Smooth muscle cell (in vitro differentiated cells): ENCODE measurements at regions not wholly inside any gene's neighbourhood (a gene's known extent, or its start where the extent isn't known, plus 50 kb on each side); places are given as distances from the start of the nearest gene placed in this dataset.

Source experiments
- DNase-seq: peaks from one replicate; lab custom pipeline; 2025; ENCODE audit not compliant: unreplicated experiment; lab: John Stamatoyannopoulos, UW
- H2AFZ ChIP-seq: fragments of 200-600 bp; sonication (generic); 2 replicates; pipeline ENCODE4 v1.6.0; 2016; ENCODE audit warnings: antibody characterized with exemption, low read depth, mild to moderate bottlenecking
- H3F3A ChIP-seq: fragments of 200-600 bp; sonication (generic); 2 replicates; pipeline ENCODE4 v1.6.0; 2017; ENCODE audit warnings: antibody characterized with exemption, low read depth
- H3K27ac ChIP-seq: fragments of 200-600 bp; sonication (generic); 2 replicates; pipeline ENCODE4 v1.5.1; 2016; ENCODE audit warnings: low read depth, mild to moderate bottlenecking
- H3K27me3 ChIP-seq: fragments of 200-600 bp; sonication (generic); 2 replicates; pipeline ENCODE4 v1.6.1; 2016; ENCODE audit warnings: low read depth, mild to moderate bottlenecking
- H3K36me3 ChIP-seq: fragments of 200-600 bp; sonication (generic); 2 replicates; pipeline ENCODE4 v1.5.1; 2016; ENCODE audit warnings: low read depth
- H3K4me1 ChIP-seq: fragments of 200-600 bp; sonication (generic); 2 replicates; pipeline ENCODE4 v1.5.1; 2016; ENCODE audit warnings: low read depth
- H3K4me2 ChIP-seq: fragments of 200-600 bp; sonication (generic); 2 replicates; pipeline ENCODE4 v1.6.0; 2016; ENCODE audit warnings: mild to moderate bottlenecking
- H3K4me3 ChIP-seq: fragments of 200-600 bp; sonication (generic); 2 replicates; pipeline ENCODE4 v1.5.1; 2016; ENCODE audit warnings: mild to moderate bottlenecking
- H3K79me2 ChIP-seq: fragments of 200-600 bp; sonication (generic); 2 replicates; pipeline ENCODE4 v1.6.0; 2016; ENCODE audit warnings: low read depth, mild to moderate bottlenecking
- H3K9ac ChIP-seq: fragments of 200-600 bp; sonication (generic); 2 replicates; pipeline ENCODE4 v1.6.0; 2016; ENCODE audit warnings: low read depth
- H3K9me3 ChIP-seq: fragments of 200-600 bp; sonication (generic); replicated peaks from 2 replicates; pipeline ENCODE4 v1.5.1; 2016; ENCODE audit warnings: low read depth
- H4K20me1 ChIP-seq: fragments of 200-600 bp; sonication (generic); 2 replicates; pipeline ENCODE4 v1.6.0; 2016; ENCODE audit warnings: low read depth
- CTCF ChIP-seq: fragments of 200-600 bp; sonication (generic); IDR thresholded peaks from 2 replicates; pipeline ENCODE4 v1.5.1; 2017; ENCODE audit warnings: borderline replicate concordance, mild to moderate bottlenecking, antibody characterized with exemption; ENCODE audit not compliant: insufficient read depth, poor library complexity, severe bottlenecking
- WGBS: methylation state at CpG from one replicate; pipeline ENCODE4 v1.1.7; 2016; ENCODE audit warnings: low lambda C conversion rate; 5-methylcytosine and 5-hydroxymethylcytosine counted together

GRCh38 chr14:76965232-76965631, 63.3 kb downstream of the IRF2BPL start:
- Histone ChIP-seq H3K36me3 (no peaks in the 10 kb centered on the region), H3K9ac (no peak overlapping the region), H3K79me2 (no peaks in the 10 kb centered on the region), H4K20me1 (no peaks in the 10 kb centered on the region), H2AFZ (no peak overlapping the region), H3K27me3 (no peaks in the 10 kb centered on the region), H3K4me2 (no peak overlapping the region), H3K27ac (no peak overlapping the region), H3K9me3 (no peaks in the 10 kb centered on the region), H3K4me3 (no peak overlapping the region), H3F3A (peaks cover 6% of the 10 kb centered on the region), H3K4me1 (peaks cover 17% of the 10 kb centered on the region)
- 84% methylated on average over 5 of the region's 5 CpGs for WGBS
- no peak for TF ChIP-seq CTCF
- no peak for DNase-seq

- Histone ChIP-seq H2AFZ (no peak overlapping the region), H3K27me3 (no peaks in the 10 kb centered on the region), H4K20me1 (no peaks in the 10 kb centered on the region)
Measured at GRCh38 chr14:76964695-76965094, 63.8 kb downstream of the IRF2BPL start.

GRCh38 chr14:76963372-76963771, 65.1 kb downstream of the IRF2BPL start:
- Histone ChIP-seq H2AFZ (no peak overlapping the region), H3K9me3 (no peaks in the 10 kb centered on the region), H3K27ac (no peak overlapping the region), H3F3A (peaks cover 17% of the 10 kb centered on the region), H3K79me2 (no peaks in the 10 kb centered on the region), H3K4me2 (no peak overlapping the region), H3K36me3 (no peaks in the 10 kb centered on the region), H3K4me1 (peaks cover 34% of the 10 kb centered on the region), H4K20me1 (no peaks in the 10 kb centered on the region), H3K27me3 (no peaks in the 10 kb centered on the region), H3K9ac (no peak overlapping the region), H3K4me3 (no peak overlapping the region)
- DNase-seq: no peak
- 76% methylated on average over 3 of the region's 3 CpGs for WGBS
- no peak for TF ChIP-seq CTCF

More at GRCh38 chr14:76964695-76965094, 63.8 kb downstream of the IRF2BPL start:
- H3K9ac ChIP-seq: no peak overlapping the region
- DNase-seq: no peak
- no peaks in the 10 kb centered on the region for H3K9me3 ChIP-seq
- H3K4me3 ChIP-seq: no peak overlapping the region
- H3K4me2 ChIP-seq: no peak overlapping the region
- 81% methylated on average over 5 of the region's 5 CpGs for WGBS
- H3K27ac ChIP-seq: no peak overlapping the region
- H3K36me3 ChIP-seq: no peaks in the 10 kb centered on the region
- H3K79me2 ChIP-seq: no peaks in the 10 kb centered on the region
- H3K4me1 ChIP-seq: peaks cover 23% of the 10 kb centered on the region
- peaks cover 11% of the 10 kb centered on the region for H3F3A ChIP-seq
- no peak for TF ChIP-seq CTCF

GRCh38 chr14:76962303-76962660, 66.2 kb downstream of the IRF2BPL start:
- Histone ChIP-seq H3K36me3 (no peaks in the 10 kb centered on the region), H3K4me3 (peak overlapping the region; percentile 39), H3K4me2 (peak overlapping the region; percentile 82), H3K79me2 (no peaks in the 10 kb centered on the region), H2AFZ (no peak overlapping the region), H3K9ac (peak overlapping the region; percentile 36), H3K9me3 (no peaks in the 10 kb centered on the region), H3K4me1 (peaks cover 37% of the 10 kb centered on the region), H3K27me3 (no peaks in the 10 kb centered on the region), H3F3A (peaks cover 24% of the 10 kb centered on the region), H4K20me1 (no peaks in the 10 kb centered on the region), H3K27ac (peak overlapping the region; percentile 99)
- 92% methylated on average over 1 of the region's 1 CpG for WGBS
- no peak for TF ChIP-seq CTCF
- DNase-seq: no peak
